SKM-1 treated with dmso at 0.1 percent for 144 hours (cell line): ENCODE measurements at regions not wholly inside any gene's neighbourhood (a gene's known extent, or its start where the extent isn't known, plus 50 kb on each side); places are given as distances from the start of the nearest gene placed in this dataset.
"Not testable (repeated sequence)": the region's sequence is repeated elsewhere in the genome, so short reads cannot be mapped to it uniquely, and the experiment has no call there.

Experiments used
- DNase-seq: peaks from one replicate; lab custom pipeline; 2025; ENCODE audit not compliant: unreplicated experiment; lab: John Stamatoyannopoulos, UW

DNA sequence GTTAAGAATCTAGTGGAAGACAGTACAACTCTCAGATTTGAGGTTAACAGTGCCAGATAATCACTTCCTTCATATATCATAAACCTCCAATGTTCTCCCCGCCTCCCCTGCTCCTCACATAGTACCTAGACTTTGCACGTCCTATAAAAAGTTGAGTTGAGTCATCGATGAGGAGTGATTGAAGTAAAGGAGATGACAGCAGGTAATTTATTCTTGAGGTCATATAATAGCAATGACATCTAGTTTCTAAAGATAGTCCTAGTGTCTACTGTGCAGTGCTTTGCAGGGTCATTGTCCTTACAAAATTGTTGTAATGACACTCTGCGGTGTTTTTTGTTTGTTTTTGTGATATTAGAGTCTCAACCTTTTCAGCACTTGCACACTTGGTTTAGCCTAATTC is 510.5 kb upstream of the LRFN5 start:
- DNase-seq = no peak

GRCh38 chr14:41087056-41087455 is 519.6 kb upstream of the LRFN5 start:
- DNase-seq = no peak

DNA sequence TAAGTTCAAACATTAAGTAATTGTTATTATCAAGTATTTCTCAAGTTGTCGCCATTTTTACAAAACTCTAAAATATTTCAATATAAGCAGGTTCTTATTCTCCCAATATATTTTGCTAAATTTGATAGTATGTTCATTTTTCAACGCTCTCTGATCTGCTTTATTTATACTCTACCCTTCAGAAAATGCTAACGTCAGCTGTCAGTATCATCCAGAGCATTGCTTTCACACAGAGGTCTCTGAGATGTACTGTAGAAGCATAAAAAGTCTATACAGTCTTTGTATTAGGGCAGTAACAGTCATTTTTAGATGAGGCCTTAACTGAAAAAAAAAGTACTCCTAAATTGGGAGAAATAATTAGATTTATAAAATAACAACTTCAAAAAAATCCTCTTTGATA is 533.1 kb upstream of the LRFN5 start:
- DNase-seq = no peak

DNA sequence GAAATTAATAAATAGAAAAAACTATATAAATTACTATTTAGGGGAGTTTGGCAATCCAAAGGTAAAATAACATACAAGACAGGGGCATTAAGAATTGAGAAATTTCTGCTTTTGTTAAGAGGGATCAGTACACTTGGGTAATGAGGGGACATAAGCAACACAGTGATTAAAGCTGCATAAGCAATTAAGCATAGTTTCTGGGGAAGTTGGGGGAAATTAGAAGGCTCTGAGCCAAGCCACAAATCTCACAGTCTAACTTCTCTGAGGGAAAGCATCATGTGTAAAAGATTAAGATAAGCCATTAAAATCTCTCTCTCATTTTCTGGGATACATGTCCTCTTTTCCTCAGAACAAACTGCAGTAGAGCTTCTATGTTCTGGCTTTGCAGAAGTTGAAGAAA is 533.9 kb upstream of the LRFN5 start:
- DNase-seq = no peak

DNA sequence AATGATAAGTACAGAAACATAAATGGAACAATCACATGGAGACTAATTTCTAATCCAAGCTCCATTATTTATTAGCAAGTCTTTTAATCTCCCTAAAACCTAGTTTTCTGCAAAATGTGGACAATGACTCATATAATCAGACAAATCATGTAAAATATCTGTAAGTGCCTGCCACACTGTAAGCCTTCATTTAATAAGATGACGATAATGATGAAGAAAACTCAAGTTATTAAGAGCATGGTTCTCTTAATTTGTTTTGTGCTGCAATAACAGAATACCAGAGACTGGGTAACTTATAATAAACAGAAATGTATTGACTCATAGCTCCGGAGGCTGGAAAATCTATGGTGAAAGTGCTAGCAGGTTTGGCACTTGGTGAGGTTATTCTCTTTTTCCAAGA is 535.3 kb upstream of the LRFN5 start:
- no peak for DNase-seq

GRCh38 chr14:41062826-41063225 is 543.9 kb upstream of the LRFN5 start:
- no peak for DNase-seq

- no peak for DNase-seq
Measured at GRCh38 chr14:41055589-41055988, 551.1 kb upstream of the LRFN5 start.

DNA sequence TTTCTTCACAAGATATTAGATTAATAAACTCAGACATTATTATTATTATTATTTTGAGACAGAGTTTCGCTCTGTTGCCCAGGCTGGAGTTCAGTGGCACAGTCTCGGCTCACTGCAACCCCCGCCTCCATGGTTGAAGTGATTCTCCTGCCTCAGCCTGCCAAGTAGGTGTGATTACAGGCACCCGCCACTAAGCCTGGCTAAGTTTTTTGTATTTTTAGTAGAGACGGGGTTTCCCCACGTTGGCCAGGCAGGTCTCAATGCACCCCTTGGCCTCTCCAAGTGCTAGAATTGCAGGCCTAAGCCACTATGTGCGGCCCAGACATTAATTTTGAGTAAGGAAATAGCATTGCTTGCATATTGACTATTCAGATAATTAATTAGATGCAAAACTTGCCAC is 554.9 kb upstream of the LRFN5 start:
- DNase-seq = no peak

GRCh38 chr14:41047763-41048162 is 558.9 kb upstream of the LRFN5 start:
- DNase-seq = no peak

- no peak for DNase-seq
Measured at GRCh38 chr14:41037388-41037787, 569.3 kb upstream of the LRFN5 start.

- DNase-seq = no peak
Measured at GRCh38 chr14:41034969-41035368, 571.7 kb upstream of the LRFN5 start.

DNA sequence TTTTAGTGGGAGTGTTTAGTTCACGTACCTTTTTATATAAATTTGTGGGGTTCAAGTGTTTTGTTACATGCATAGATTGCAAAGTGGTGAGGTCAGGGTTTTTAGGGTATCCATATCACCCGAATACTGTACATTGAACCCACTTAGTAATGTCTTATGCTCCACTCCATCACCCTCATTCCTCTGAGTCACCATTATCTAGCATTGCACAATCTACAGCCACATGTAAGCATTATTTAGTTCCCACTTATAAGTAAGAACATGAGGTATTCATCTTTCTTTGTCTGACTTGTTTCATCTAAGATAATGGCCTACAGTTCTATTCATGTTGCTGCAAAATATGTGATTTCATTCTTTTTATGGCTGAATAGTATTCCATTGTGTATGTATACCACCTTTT is 583.7 kb upstream of the LRFN5 start:
- no peak for DNase-seq

GRCh38 chr14:41016213-41016612 is 590.5 kb upstream of the LRFN5 start:
- DNase-seq = no peak

DNA sequence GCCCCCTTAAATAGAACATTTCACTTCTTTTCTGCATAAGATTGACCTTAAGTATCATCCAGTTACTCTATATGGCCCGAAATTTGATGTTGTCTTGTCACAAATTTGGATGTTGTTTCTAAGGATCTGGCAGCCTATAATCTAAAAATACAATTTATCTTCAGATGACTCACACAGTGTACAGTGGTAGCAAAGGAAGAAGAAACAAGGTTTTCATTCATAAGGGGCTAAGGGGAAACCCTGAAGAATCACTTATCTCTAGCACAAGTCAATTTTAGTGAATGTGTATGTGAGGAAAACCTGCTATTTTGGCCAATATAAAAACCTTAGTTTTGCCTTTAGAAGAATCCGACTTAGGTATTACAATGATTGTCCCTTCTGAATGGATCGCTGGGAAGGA is 606.3 kb upstream of the LRFN5 start:
- DNase-seq = no peak

GRCh38 chr14:40989260-40989659 is 617.4 kb upstream of the LRFN5 start:
- no peak for DNase-seq

DNA sequence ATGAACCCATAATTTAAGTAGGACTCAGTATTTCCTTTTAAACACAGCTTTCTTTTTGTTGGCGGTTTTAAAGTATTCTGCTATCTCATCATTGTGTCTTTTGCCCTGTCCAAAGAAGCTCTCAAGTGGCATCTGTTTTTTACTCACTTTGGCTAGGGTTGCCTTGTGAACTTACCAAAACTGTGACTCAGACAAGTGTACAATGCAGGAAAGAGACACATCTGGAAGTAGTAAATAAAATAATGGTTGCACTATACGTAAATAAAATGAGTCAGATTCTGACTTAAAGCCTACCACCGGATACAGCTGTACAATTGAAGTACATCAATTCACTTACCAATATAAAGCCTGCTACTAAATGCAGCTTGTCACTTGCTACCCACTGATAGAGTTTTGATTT is 619.2 kb upstream of the LRFN5 start:
- no peak for DNase-seq

- no peak for DNase-seq
Measured at GRCh38 chr14:40986655-40987054, 620.0 kb upstream of the LRFN5 start.

DNA sequence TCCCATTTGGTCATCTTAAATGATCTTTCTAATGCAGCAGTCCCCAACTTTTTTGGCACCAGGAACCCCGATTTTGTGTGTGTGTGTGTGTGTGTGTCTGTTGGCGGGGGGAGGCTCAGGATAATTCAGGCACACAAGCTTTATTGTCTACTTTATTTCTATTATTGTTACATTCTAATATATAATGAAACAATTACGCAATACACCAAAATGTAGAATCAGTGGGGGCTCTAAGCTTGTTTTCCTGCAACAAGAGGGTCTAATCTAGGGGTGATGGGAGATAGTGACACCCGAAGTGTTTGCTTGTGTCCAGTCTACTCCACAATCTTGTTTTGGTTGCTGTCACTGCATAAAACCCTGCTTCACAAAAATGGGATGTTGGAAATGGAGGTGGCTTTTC is 621.1 kb upstream of the LRFN5 start:
- no peak for DNase-seq

DNA sequence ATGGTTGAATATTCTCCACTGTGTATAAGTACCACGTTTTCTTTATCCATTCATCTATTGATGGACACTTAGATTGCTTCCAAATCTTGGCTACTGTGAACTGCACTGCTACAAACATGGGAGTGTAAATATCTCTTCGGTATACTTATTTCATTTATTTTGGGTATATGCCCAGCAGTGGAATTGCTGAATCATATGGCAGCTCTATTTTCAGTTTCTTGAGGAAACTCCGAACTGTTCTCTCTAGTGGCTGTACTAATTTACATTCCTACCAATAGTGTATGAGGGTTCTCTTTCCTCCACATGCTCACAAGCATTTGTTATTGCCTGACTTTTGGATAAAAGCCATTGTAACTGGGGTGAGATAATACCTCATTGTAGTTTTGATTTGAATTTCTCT is 623.1 kb upstream of the LRFN5 start:
- DNase-seq = no peak

- no peak for DNase-seq
Measured at GRCh38 chr14:40981247-40981646, 625.4 kb upstream of the LRFN5 start.

- DNase-seq = not testable (repeated sequence)
Measured at GRCh38 chr14:40960257-40960656, 646.4 kb upstream of the LRFN5 start.

- DNase-seq = no peak
Measured at GRCh38 chr14:40955131-40955505, 651.6 kb upstream of the LRFN5 start.

DNA sequence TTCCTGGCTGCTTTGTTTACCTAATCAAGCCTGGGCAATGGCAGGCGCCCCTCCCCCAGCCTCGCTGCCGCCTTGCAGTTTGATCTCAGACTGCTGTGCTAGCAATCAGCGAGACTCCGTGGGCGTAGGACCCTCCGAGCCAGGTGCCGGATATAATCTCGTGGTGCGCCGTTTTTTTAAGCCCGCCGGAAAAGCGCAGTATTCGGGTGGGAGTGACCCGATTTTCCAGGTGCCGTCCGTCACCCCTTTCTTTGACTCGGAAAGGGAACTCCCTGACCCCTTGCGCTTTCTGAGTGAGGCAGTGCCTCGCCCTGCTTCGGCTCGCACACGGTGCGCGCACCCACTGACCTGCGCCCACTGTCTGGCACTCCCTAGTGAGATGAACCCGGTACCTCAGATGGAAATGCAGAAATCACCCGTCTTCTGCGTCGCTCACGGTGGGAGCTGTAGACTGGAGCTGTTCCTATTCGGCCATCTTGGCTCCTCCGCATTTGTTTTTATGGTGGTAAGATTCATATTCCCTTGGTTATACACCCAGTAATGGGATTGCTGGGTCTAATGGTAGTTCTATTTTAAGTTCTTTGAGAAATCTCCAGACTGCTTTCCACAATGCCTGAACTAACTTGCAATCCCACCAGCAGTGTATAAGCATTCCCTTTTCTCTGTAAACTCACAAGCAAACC is 652.1 kb upstream of the LRFN5 start:
- DNase-seq = not testable (repeated sequence)

DNA sequence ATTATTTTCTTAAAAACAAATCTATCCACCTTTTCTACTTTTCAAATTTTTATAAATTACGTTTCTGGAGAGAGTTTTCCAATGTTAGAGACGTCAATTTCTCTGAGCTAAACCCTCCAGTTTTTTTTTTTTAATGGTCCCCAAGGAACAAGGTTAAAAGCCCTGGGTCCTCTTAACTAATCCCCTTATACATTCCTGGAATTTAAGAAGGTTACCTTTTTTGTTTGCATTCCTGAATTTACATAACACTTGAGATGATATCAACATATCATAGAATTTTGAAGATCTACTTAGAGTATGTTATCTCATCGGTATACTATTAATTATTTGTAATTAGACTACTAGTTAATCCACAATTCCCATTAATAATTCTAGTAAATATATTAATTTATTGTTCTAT is 662.2 kb upstream of the LRFN5 start:
- DNase-seq = no peak
